DND-41 (cell line): ENCODE measurements at regions not wholly inside any gene's neighbourhood (a gene's known extent, or its start where the extent isn't known, plus 50 kb on each side); places are given as distances from the start of the nearest gene placed in this dataset.

Source experiments
- ATAC-seq: fragments of 200-7000 bp; cut with Tn5 transposase; 3 replicates; pipeline ENCODE4 v1.9.1; 2021; ENCODE audit warnings: low read depth; ENCODE audit not compliant: insufficient read depth
- DNase-seq: peaks from one replicate; pipeline ENCODE4 v3.0.0-alpha.2; 2020
- H2AFZ ChIP-seq: 2 replicates; pipeline ENCODE4 v1.6.0; 2012; ENCODE audit warnings: low read depth, low read length
- H3K27ac ChIP-seq: 2 replicates; pipeline ENCODE4 v1.5.1; 2012; ENCODE audit warnings: low read length, inconsistent platforms
- H3K27me3 ChIP-seq: fragments of 200-600 bp; sonication (generic); 2 replicates; pipeline ENCODE4 v1.6.0; 2012; ENCODE audit warnings: low read length, mild to moderate bottlenecking, inconsistent platforms; ENCODE audit not compliant: insufficient read depth, poor library complexity
- H3K36me3 ChIP-seq: 2 replicates; pipeline ENCODE4 v1.5.1; 2012; ENCODE audit warnings: low read length, inconsistent platforms; ENCODE audit not compliant: insufficient read depth
- H3K4me1 ChIP-seq: 2 replicates; pipeline ENCODE4 v1.5.1; 2012; ENCODE audit warnings: mild to moderate bottlenecking, low read length; ENCODE audit not compliant: insufficient read depth
- H3K4me2 ChIP-seq: 2 replicates; pipeline ENCODE4 v1.6.0; 2012; ENCODE audit warnings: mild to moderate bottlenecking, moderate library complexity, low read length, inconsistent platforms; ENCODE audit not compliant: insufficient read depth
- H3K4me3 ChIP-seq, 2 experiments: fragments of 200-600 bp in 1 of 2; shearing (Covaris generic) in 1 of 2; 2 replicates each; pipeline ENCODE4 v1.5.1; 2012 to 2016; ENCODE audit warnings: inconsistent platforms in 2 of 2, low read length in 2 of 2, mild to moderate bottlenecking in 2 of 2, low read depth in 1 of 2, moderate library complexity in 1 of 2
- H3K79me2 ChIP-seq: 2 replicates; pipeline ENCODE4 v1.6.0; 2012; ENCODE audit warnings: low read length, inconsistent platforms; ENCODE audit not compliant: insufficient read depth
- H3K9ac ChIP-seq: 2 replicates; pipeline ENCODE4 v1.6.0; 2012; ENCODE audit warnings: low read depth, mild to moderate bottlenecking, inconsistent platforms, low read length, moderate library complexity
- H3K9me3 ChIP-seq: 2 replicates; pipeline ENCODE4 v1.5.1; 2012; ENCODE audit warnings: low read length, moderate library complexity, mild to moderate bottlenecking, inconsistent platforms; ENCODE audit not compliant: insufficient read depth, severe bottlenecking
- H4K20me1 ChIP-seq: 2 replicates; pipeline ENCODE4 v1.6.0; 2012; ENCODE audit warnings: low read length; ENCODE audit not compliant: insufficient read depth
- EZH2 ChIP-seq: IDR thresholded peaks from 3 replicates; pipeline ENCODE4 v1.6.1; 2012; ENCODE audit warnings: borderline replicate concordance, low read depth, mild to moderate bottlenecking, moderate library complexity, low read length, inconsistent platforms; ENCODE audit not compliant: severe bottlenecking
- TF ChIP-seq, protein P1 (sequence below): IDR thresholded peaks from 2 replicates; pipeline ENCODE4 v1.5.1; 2012; ENCODE audit warnings: borderline replicate concordance, low read length, moderate library complexity, mild to moderate bottlenecking; ENCODE audit not compliant: poor library complexity, severe bottlenecking; ENCODE audit errors: extremely low read depth

DNA sequence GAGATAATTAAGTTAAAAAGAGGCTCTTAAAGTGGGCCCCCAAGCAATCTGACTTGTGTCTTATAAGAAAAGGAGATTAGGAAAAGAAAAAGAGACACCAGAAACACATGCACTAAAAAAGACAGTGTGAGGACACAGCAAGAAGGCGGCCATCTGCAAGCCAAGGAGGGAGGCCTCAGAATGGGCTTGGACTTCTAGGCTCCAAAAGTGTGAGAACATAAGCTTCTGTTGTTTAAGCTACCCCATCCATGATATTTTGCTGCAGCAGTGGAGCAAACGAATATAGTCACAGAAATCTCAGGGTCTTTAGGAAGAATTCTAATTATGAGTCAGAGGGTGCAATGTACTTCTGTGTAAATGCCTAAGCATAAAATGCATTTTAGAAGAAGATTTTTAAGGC lies 399.3 kb upstream of the MMADHC start:
- Histone ChIP-seq H3K9ac (no peak overlapping the region), H3K9me3 (no peaks in the 10 kb centered on the region), H2AFZ (no peak overlapping the region), H3K36me3 (no peaks in the 10 kb centered on the region), H3K4me3 (no peak overlapping the region), H3K4me1 (no peaks in the 10 kb centered on the region), H3K79me2 (no peaks in the 10 kb centered on the region), H3K4me2 (no peak overlapping the region), H3K27ac (no peak overlapping the region), H4K20me1 (no peaks in the 10 kb centered on the region), H3K27me3 (no peaks in the 10 kb centered on the region)
- no peak for ATAC-seq
- no peak for TF ChIP-seq EZH2
- TF ChIP-seq, protein P1, sequence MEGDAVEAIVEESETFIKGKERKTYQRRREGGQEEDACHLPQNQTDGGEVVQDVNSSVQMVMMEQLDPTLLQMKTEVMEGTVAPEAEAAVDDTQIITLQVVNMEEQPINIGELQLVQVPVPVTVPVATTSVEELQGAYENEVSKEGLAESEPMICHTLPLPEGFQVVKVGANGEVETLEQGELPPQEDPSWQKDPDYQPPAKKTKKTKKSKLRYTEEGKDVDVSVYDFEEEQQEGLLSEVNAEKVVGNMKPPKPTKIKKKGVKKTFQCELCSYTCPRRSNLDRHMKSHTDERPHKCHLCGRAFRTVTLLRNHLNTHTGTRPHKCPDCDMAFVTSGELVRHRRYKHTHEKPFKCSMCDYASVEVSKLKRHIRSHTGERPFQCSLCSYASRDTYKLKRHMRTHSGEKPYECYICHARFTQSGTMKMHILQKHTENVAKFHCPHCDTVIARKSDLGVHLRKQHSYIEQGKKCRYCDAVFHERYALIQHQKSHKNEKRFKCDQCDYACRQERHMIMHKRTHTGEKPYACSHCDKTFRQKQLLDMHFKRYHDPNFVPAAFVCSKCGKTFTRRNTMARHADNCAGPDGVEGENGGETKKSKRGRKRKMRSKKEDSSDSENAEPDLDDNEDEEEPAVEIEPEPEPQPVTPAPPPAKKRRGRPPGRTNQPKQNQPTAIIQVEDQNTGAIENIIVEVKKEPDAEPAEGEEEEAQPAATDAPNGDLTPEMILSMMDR = no peak
- no peak for DNase-seq

DNA sequence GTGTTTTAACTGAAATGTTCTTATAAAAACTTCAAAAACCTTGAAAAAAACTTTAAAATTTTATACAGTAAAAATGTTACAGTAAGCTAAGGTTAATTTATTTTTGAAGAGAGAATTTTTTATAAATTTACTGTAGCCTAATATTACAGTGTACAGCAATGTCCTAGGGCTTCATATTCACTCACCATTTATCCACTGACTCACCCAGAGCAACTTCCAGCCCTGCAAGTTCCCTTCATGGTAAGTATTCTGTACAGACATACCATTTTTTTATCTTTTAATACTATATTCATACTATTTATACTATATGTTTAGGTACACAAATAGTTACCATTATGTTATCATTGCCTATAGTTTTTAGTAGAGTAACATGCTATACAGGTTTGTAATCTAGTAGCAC lies 396.7 kb upstream of the MMADHC start:
- no peaks in the 10 kb centered on the region for H3K27me3 ChIP-seq
- DNase-seq (no peak), ATAC-seq (no peak)
- H3K4me3 ChIP-seq = no peak overlapping the region
- no peaks in the 10 kb centered on the region for H3K9me3 ChIP-seq
- H3K36me3 ChIP-seq = no peaks in the 10 kb centered on the region
- no peak overlapping the region for H2AFZ ChIP-seq
- no peaks in the 10 kb centered on the region for H3K4me1 ChIP-seq
- TF ChIP-seq, protein P1 = no peak
- H3K4me2 ChIP-seq = no peak overlapping the region
- no peaks in the 10 kb centered on the region for H4K20me1 ChIP-seq
- H3K9ac ChIP-seq = no peak overlapping the region
- no peak overlapping the region for H3K27ac ChIP-seq
- H3K79me2 ChIP-seq = no peaks in the 10 kb centered on the region

DNA sequence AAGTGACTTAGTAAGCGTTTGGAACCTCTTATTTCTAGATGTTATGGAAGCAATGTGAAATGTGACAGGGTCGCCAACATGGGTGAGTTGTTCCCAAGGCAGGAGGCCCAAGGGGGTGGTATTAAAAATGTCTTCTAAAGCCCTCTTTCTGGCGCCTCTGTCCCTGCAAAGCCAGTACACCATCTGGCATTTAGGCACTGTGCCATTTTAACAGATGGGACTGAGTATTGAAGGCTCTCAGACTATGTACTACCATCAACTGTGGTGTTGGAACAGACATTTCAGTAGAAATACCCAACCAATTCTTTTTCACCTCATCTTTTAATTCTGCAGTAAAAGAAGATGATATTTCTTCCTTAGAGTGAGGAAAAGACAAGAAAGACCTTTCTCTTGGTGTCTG lies 384.5 kb upstream of the MMADHC start:
- no peak overlapping the region for H3K4me2 ChIP-seq
- H4K20me1 ChIP-seq = no peaks in the 10 kb centered on the region
- H3K27ac ChIP-seq = no peak overlapping the region
- H3K36me3 ChIP-seq = no peaks in the 10 kb centered on the region
- H3K4me3 ChIP-seq = no peak overlapping the region
- no peaks in the 10 kb centered on the region for H3K79me2 ChIP-seq
- H3K4me1 ChIP-seq = no peaks in the 10 kb centered on the region
- DNase-seq (no peak), ATAC-seq (no peak)
- TF ChIP-seq, protein P1 = no peak
- no peak for TF ChIP-seq EZH2
- no peaks in the 10 kb centered on the region for H3K27me3 ChIP-seq
- no peak overlapping the region for H3K9ac ChIP-seq
- no peaks in the 10 kb centered on the region for H3K9me3 ChIP-seq
- H2AFZ ChIP-seq = no peak overlapping the region

DNA sequence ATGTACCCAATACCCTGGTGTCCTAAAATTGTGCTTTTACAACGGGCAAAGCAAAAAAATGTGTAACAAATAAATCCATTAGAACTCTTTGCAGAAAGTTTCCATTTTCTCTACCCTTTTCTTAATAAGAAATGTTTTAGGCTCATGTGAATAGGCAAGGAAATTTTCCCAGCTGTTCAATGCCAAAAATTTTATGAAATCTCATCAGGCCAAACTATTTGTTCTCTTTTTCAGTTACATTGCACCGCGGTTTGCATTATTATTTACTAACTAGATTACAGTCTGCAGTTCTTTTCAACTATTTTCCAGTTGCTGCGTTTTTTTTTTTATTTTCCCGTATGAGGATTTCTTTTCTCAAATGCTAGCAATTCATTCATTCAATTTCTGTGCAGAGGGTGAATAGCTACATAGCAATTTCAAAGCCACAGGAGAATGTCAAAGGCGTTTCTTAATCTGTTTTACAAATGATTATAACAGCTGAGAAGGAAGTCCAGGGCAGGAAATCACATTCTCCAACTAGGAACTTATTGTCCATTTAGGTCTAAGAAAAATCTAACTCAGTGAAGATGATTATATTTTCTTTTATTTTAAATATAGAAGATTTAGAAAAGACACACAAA lies 367.5 kb upstream of the MMADHC start:
- H3K4me3 ChIP-seq = no peak overlapping the region
- H3K4me1 ChIP-seq = no peaks in the 10 kb centered on the region
- no peak for TF ChIP-seq EZH2
- TF ChIP-seq, protein P1 = no peak
- H4K20me1 ChIP-seq = no peaks in the 10 kb centered on the region
- H3K27ac ChIP-seq = no peak overlapping the region
- H3K4me2 ChIP-seq = no peak overlapping the region
- no peak overlapping the region for H2AFZ ChIP-seq
- DNase-seq (no peak), ATAC-seq (no peak)
- no peaks in the 10 kb centered on the region for H3K36me3 ChIP-seq
- no peak overlapping the region for H3K9ac ChIP-seq
- H3K79me2 ChIP-seq = no peaks in the 10 kb centered on the region
- H3K9me3 ChIP-seq = no peaks in the 10 kb centered on the region
- no peaks in the 10 kb centered on the region for H3K27me3 ChIP-seq
